ENCODE measurements at regions not wholly inside any gene's neighbourhood (a gene's known extent, or its start where the extent isn't known, plus 50 kb on each side); places are given as distances from the start of the nearest gene placed in this dataset.

- H3K4me1 ChIP-seq (ENCODE audit: control insufficient read depth, insufficient read depth, low read length), result no peaks in the 10 kb centered on the region
- H3K27ac ChIP-seq (ENCODE audit: extremely low read depth, low read depth, low read length), result no peak overlapping the region
- no peaks in the 10 kb centered on the region for H3K36me3 ChIP-seq (ENCODE audit: control insufficient read depth in 2 of 2, insufficient read depth in 1 of 2, low read length in 2 of 2)
- no peak for TF ChIP-seq ZNF174 (tag by site-specific recombination; IDR thresholded peaks at IDR 0.05)
- TF ChIP-seq ZBTB7A (tag by site-specific recombination; IDR thresholded peaks at IDR 0.05; ENCODE audit: low read depth), result no peak
- no peak for TF ChIP-seq ZNF670 (tag by site-specific recombination; IDR thresholded peaks at IDR 0.05; ENCODE audit: low read depth)
- TF ChIP-seq, protein P1, sequence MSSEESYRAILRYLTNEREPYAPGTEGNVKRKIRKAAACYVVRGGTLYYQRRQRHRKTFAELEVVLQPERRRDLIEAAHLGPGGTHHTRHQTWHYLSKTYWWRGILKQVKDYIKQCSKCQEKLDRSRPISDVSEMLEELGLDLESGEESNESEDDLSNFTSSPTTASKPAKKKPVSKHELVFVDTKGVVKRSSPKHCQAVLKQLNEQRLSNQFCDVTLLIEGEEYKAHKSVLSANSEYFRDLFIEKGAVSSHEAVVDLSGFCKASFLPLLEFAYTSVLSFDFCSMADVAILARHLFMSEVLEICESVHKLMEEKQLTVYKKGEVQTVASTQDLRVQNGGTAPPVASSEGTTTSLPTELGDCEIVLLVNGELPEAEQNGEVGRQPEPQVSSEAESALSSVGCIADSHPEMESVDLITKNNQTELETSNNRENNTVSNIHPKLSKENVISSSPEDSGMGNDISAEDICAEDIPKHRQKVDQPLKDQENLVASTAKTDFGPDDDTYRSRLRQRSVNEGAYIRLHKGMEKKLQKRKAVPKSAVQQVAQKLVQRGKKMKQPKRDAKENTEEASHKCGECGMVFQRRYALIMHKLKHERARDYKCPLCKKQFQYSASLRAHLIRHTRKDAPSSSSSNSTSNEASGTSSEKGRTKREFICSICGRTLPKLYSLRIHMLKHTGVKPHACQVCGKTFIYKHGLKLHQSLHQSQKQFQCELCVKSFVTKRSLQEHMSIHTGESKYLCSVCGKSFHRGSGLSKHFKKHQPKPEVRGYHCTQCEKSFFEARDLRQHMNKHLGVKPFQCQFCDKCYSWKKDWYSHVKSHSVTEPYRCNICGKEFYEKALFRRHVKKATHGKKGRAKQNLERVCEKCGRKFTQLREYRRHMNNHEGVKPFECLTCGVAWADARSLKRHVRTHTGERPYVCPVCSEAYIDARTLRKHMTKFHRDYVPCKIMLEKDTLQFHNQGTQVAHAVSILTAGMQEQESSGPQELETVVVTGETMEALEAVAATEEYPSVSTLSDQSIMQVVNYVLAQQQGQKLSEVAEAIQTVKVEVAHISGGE (tag by site-specific recombination; conservative IDR thresholded peaks at IDR 0.05; ENCODE audit: low read depth), result no peak
- TF ChIP-seq KLF10 (tag by site-specific recombination; IDR thresholded peaks at IDR 0.05), result no peak
- TF ChIP-seq, protein P2, sequence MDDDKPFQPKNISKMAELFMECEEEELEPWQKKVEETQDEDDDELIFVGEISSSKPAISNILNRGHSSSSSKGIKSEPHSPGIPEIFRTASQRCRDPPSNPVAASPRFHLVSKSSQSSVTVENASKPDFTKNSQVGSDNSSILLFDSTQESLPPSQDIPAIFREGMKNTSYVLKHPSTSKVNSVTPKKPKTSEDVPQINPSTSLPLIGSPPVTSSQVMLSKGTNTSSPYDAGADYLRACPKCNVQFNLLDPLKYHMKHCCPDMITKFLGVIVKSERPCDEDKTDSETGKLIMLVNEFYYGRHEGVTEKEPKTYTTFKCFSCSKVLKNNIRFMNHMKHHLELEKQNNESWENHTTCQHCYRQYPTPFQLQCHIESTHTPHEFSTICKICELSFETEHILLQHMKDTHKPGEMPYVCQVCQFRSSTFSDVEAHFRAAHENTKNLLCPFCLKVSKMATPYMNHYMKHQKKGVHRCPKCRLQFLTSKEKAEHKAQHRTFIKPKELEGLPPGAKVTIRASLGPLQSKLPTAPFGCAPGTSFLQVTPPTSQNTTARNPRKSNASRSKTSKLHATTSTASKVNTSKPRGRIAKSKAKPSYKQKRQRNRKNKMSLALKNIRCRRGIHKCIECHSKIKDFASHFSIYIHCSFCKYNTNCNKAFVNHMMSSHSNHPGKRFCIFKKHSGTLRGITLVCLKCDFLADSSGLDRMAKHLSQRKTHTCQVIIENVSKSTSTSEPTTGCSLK (tag by site-specific recombination; IDR thresholded peaks at IDR 0.05), result no peak
- no peak for TF ChIP-seq ZNF169 (tag by site-specific recombination; IDR thresholded peaks at IDR 0.05)
- no peak for TF ChIP-seq ZNF544 (tag by site-specific recombination; IDR thresholded peaks at IDR 0.05)
- TF ChIP-seq ZNF837 (tag by site-specific recombination; IDR thresholded peaks at IDR 0.05), result no peak
- no peak for TF ChIP-seq ZNF426 (tag by site-specific recombination; IDR thresholded peaks at IDR 0.05)
- no peak for TF ChIP-seq ZNF629 (tag by site-specific recombination; IDR thresholded peaks at IDR 0.05)
- no peak for TF ChIP-seq ZFP41 (tag by site-specific recombination; IDR thresholded peaks at IDR 0.05; ENCODE audit: borderline replicate concordance)
- ChIA-PET CTCF (no interaction called here), POLR2A (no interaction called here)
- no peak overlapping the region for H3K4me3 ChIP-seq (ENCODE audit: low read depth, low read length)
- peaks cover 4% of the 10 kb centered on the region for H3K9me3 ChIP-seq (ENCODE audit: control insufficient read depth, insufficient read depth, low read depth, low read length)
Observed at GRCh38 chr2:14941151-14941631, 308.7 kb downstream of the LRATD1 start.

DNA sequence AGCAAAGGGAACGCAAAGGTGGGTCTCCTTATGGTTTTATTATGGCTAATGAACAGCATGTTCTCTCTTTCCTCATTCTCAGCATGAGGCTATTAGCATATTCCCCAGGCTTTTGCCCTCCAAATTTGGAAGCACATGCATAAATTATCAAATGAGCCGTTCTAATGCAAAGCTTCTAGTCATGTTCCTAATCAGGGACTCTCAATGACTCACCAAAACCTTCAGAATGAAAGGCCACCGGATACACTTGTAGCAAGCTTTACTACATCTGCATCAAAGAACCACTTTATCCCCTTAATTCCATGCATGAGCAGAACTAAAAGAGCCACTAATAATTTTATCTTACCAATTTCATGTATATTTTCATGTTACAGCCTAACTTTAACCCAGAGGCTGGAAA is 310.5 kb downstream of the LRATD1 start:
- POLR2A ChIA-PET, result no interaction called here

More for the DNA sequence above, 310.5 kb downstream of the LRATD1 start:
- no peak for TF ChIP-seq ZSCAN16 (tag by site-specific recombination; IDR thresholded peaks at IDR 0.05)
- TF ChIP-seq ZNF214 (tag by site-specific recombination; IDR thresholded peaks at IDR 0.05; ENCODE audit: borderline replicate concordance), result no peak
- TF ChIP-seq EGR2 (tag by site-specific recombination; IDR thresholded peaks at IDR 0.05; ENCODE audit: low read depth), result no peak
- no peak for TF ChIP-seq ZXDB (tag by site-specific recombination; IDR thresholded peaks at IDR 0.05)
- TF ChIP-seq ZNF529 (tag by site-specific recombination; IDR thresholded peaks at IDR 0.05; ENCODE audit: insufficient replicate concordance), result no peak
- no peak for TF ChIP-seq ZNF138 (tag by site-specific recombination; IDR thresholded peaks at IDR 0.05; ENCODE audit: borderline replicate concordance)
- no peak for TF ChIP-seq ZEB2 (tag by site-specific recombination; IDR thresholded peaks at IDR 0.05)
- TF ChIP-seq ZFP3 (tag by site-specific recombination; IDR thresholded peaks at IDR 0.05; ENCODE audit: low read depth), result no peak
- TF ChIP-seq ZNF366 (tag by site-specific recombination; conservative IDR thresholded peaks at IDR 0.05), result no peak
- TF ChIP-seq ZNF223 (tag by site-specific recombination; IDR thresholded peaks at IDR 0.05), result no peak
- TF ChIP-seq ZNF239 (tag by site-specific recombination; IDR thresholded peaks at IDR 0.05), result no peak
- TF ChIP-seq, protein P3, sequence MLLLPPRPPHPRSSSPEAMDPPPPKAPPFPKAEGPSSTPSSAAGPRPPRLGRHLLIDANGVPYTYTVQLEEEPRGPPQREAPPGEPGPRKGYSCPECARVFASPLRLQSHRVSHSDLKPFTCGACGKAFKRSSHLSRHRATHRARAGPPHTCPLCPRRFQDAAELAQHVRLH (tag by site-specific recombination; IDR thresholded peaks at IDR 0.05), result no peak
- TF ChIP-seq ZNF514 (tag by site-specific recombination; IDR thresholded peaks at IDR 0.05), result no peak
- no peak for TF ChIP-seq ZNF221 (tag by site-specific recombination; IDR thresholded peaks at IDR 0.05; ENCODE audit: borderline replicate concordance)
- no peak overlapping the region for H3K4me3 ChIP-seq (ENCODE audit: low read depth, low read length)
- no peak overlapping the region for H3K27ac ChIP-seq (ENCODE audit: extremely low read depth, low read depth, low read length)
- no peaks in the 10 kb centered on the region; the same call in 1 of the 2 replicates for H3K9me3 ChIP-seq (ENCODE audit: control insufficient read depth, insufficient read depth, low read depth, low read length)
- CTCF ChIA-PET, result interaction anchor here (0.7 kb wide), 3 partner anchors 9 to 27 kb away, joined by 3 to 4 read pairs (median 4); no protein-coding TSS in a partner anchor
- H3K4me1 ChIP-seq (ENCODE audit: control insufficient read depth, insufficient read depth, low read length), result no peaks in the 10 kb centered on the region
- no peaks in the 10 kb centered on the region for H3K36me3 ChIP-seq (ENCODE audit: control insufficient read depth in 2 of 2, insufficient read depth in 1 of 2, low read length in 2 of 2)

Data from HEK293 (cell line).